Sigmoid colon (tissue), 4 donors: ENCODE measurements at regions not wholly inside any gene's neighbourhood (a gene's known extent, or its start where the extent isn't known, plus 50 kb on each side); places are given as distances from the start of the nearest gene placed in this dataset.

Experiments used
- CTCF ChIP-seq, 4 experiments: fragments of 450-650 bp in 3 of 4; fragments of 200-600 bp in 1 of 4; IDR thresholded peaks; one replicate each; pipeline ENCODE4 v1.5.1; 2016 to 2019; ENCODE audit warnings: antibody characterized with exemption in 4 of 4, mild to moderate bottlenecking in 3 of 4, moderate library complexity in 2 of 4
- EP300 ChIP-seq, 4 donors: sonication (generic); formaldehyde crosslinking; IDR thresholded peaks; one replicate each; pipeline ENCODE4 v1.6.1; 2017; ENCODE audit warnings: antibody characterized with exemption in 4 of 4
- POLR2A ChIP-seq, 2 donors: fragments of 450-650 bp; IDR thresholded peaks; one replicate each; pipeline ENCODE4 v1.6.1; 2016; ENCODE audit warnings: antibody characterized with exemption in 2 of 2, mild to moderate bottlenecking in 2 of 2, moderate library complexity in 2 of 2
- POLR2AphosphoS5 ChIP-seq, 4 donors: sonication (generic); formaldehyde crosslinking; IDR thresholded peaks; one replicate each; pipeline ENCODE4 v1.6.1; 2017; ENCODE audit warnings: antibody characterized with exemption in 4 of 4

- no peak for TF ChIP-seq CTCF (IDR thresholded peaks at IDR 0.05)
- no peak for TF ChIP-seq POLR2A (IDR thresholded peaks at IDR 0.05)
- TF ChIP-seq POLR2AphosphoS5 (IDR thresholded peaks at IDR 0.05), result no peak
- TF ChIP-seq EP300 (IDR thresholded peaks at IDR 0.05), result no peak
Measured at GRCh38 chr13:109427695-109428094, 358.7 kb downstream of the IRS2 start.
